Hepatocyte (in vitro differentiated cells): ENCODE measurements at regions not wholly inside any gene's neighbourhood (a gene's known extent, or its start where the extent isn't known, plus 50 kb on each side); places are given as distances from the start of the nearest gene placed in this dataset.

ENCODE experiments used
- EZH2 ChIP-seq: fragments of 200-600 bp; sonication (generic); IDR thresholded peaks from 2 replicates; pipeline ENCODE4 v1.6.1; 2016; ENCODE audit warnings: antibody characterized with exemption, mild to moderate bottlenecking, borderline replicate concordance
- EZH2phosphoT487 ChIP-seq: fragments of 200-600 bp; sonication (generic); IDR thresholded peaks from one replicate; pipeline ENCODE4 v1.6.1; 2018; ENCODE audit warnings: antibody characterized with exemption, mild to moderate bottlenecking, low read depth, moderate library complexity; ENCODE audit not compliant: unreplicated experiment, severe bottlenecking
- TF ChIP-seq, protein P1 (sequence below): fragments of 200-600 bp; sonication (generic); IDR thresholded peaks from 2 replicates; pipeline ENCODE4 v1.5.1; 2016; ENCODE audit warnings: antibody characterized with exemption, mild to moderate bottlenecking; ENCODE audit not compliant: poor library complexity

DNA sequence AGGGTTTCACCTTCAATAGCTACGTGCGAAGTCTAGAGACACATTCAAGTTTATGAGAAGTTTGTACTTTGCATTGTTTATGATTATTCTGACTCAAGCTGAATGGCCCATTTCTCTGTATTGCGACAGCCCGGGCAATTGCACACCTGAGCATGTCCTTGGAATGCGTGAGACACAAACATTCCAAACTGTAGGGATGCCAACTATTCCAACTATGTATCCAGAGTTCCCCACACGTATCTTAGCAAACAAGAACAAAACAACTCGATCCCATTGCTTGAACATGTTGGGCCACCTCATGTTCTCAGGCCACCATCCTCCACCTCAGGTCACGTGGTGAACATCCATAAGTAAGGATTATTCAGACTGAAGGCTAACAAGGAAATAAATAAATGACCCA is 51.4 kb upstream of the EGFR start:
- TF ChIP-seq, protein P1, sequence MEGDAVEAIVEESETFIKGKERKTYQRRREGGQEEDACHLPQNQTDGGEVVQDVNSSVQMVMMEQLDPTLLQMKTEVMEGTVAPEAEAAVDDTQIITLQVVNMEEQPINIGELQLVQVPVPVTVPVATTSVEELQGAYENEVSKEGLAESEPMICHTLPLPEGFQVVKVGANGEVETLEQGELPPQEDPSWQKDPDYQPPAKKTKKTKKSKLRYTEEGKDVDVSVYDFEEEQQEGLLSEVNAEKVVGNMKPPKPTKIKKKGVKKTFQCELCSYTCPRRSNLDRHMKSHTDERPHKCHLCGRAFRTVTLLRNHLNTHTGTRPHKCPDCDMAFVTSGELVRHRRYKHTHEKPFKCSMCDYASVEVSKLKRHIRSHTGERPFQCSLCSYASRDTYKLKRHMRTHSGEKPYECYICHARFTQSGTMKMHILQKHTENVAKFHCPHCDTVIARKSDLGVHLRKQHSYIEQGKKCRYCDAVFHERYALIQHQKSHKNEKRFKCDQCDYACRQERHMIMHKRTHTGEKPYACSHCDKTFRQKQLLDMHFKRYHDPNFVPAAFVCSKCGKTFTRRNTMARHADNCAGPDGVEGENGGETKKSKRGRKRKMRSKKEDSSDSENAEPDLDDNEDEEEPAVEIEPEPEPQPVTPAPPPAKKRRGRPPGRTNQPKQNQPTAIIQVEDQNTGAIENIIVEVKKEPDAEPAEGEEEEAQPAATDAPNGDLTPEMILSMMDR: no peak
- TF ChIP-seq EZH2: no peak
- TF ChIP-seq EZH2phosphoT487: no peak
